GM18907 (cell line): ENCODE measurements at regions not wholly inside any gene's neighbourhood (a gene's known extent, or its start where the extent isn't known, plus 50 kb on each side); places are given as distances from the start of the nearest gene placed in this dataset.

Experiments used
- ATAC-seq: cut with Tn5 transposase; IDR thresholded peaks from one replicate; pipeline ENCODE4 v1.9.1; 2021; ENCODE audit warnings: mild to moderate bottlenecking, moderate library complexity; ENCODE audit not compliant: unreplicated experiment

DNA sequence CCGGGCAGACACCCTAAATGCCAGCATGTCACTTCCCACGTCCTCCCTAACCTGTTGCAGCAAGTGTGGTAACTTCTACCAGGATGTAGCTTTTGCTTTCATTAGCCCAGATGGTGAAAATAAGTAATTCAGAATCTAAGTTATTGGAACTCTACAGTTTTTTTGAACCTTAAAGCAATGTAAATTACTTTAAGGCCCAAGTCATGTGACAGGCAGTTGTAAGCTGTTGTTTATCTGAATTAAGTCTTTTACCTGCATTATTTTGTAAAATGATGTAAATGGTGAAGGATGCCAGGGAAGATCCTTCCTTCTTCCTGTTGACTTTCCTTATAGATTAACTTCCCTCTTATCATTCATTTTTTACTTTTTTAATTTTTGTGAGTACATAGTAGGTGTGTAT is 670.2 kb downstream of the SEMA5A start:
- no peak for ATAC-seq

GRCh38 chr5:8879248-8879647 is 666.6 kb downstream of the SEMA5A start:
- peak; percentile 83 for ATAC-seq

DNA sequence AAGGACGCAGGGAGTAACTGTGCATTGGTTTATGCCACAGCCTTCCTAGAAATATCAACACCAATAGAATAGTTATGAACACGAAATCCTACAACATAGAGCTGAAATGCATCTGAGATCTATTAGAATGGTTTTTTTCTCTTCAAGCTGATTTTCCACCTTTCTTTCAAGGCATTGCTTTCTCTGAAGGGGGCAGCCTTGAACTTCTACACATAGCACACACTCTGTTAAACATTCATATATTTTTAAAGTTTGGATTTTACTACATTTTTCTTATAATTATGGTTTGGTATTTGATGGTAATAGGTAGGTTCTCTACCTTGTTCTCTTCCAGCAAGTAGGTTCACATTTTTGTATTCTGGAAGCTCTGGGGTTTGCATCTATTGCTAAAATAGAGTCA is 661.8 kb downstream of the SEMA5A start:
- ATAC-seq = no peak

DNA sequence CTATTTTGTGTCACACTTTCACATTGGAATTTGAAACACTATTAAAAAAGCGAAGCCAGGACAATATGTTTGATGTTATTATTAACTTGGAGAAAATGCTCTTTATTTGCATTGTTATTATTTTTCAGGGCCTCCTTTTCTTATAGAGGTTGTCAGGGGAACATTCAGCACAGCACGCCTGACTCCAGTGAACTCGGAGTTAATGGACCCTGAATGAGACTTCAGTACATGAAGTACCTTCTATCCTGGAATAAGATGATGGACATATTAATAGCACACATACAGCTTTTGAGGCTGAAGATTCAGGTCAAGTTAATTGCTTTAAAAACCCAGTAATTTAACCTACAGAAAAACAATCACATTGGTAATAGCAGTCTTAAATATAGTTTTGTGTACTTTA is 652.9 kb downstream of the SEMA5A start:
- ATAC-seq = no peak

DNA sequence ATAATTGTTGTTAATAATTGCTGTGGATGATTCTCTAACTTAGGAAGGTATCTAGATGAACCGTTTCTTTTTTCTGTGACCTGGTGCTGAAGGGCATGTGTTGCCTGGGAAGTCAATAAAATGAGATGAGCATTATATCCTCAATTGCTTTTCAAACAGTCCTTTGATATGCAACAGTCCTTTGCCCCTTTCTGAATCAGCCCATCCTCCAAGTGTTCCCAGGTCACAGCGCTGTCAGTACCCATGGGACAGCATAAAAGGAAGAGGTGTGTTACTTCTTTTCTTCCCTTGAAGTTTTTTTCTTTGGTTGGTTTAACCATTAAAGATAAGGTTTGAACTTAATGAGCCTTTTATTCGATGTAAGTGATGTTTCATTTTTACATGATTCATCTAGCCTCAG is 651.8 kb downstream of the SEMA5A start:
- ATAC-seq = no peak

DNA sequence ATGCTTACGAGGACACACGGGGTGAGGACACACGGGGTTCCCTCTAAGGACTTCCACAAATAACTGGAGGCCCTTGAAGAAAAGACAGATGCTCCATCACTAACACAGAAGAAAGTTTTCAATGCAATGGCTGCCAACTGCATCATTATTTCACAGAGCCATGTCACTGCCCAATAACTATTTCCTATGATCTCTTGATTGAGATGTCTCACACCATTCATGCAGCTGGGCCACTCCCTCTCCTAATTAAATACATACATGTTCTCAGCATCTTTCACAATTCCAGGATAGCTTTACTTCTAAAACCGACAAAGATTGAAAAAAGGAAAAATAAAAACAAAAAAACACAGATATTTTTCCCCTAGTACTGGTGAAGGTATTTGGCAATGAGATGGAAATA is 650.8 kb downstream of the SEMA5A start:
- ATAC-seq = no peak

DNA sequence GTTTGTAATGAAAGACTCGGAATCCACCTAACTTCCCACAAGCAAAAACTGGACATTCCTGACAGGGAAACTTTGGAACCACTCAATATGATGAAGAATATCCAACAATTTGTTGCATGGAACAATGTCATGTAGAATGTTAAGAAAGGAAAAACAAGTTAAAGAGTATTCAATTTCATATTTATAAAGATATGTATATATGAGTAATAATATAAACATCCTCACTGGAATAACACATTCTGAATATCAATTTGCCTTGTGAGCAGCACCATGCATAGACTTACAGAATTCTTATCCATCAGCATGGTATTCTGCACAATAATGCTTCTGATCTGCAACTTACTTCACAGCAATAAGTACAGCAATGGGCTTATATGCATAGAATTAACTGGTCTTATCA is 650.3 kb downstream of the SEMA5A start:
- ATAC-seq = no peak

GRCh38 chr5:8897316-8897715 is 648.6 kb downstream of the SEMA5A start:
- ATAC-seq = no peak

- no peak for ATAC-seq
Measured at GRCh38 chr5:8905021-8905420, 640.9 kb downstream of the SEMA5A start.

- no peak for ATAC-seq
Measured at GRCh38 chr5:8906303-8906967, 639.4 kb downstream of the SEMA5A start.

DNA sequence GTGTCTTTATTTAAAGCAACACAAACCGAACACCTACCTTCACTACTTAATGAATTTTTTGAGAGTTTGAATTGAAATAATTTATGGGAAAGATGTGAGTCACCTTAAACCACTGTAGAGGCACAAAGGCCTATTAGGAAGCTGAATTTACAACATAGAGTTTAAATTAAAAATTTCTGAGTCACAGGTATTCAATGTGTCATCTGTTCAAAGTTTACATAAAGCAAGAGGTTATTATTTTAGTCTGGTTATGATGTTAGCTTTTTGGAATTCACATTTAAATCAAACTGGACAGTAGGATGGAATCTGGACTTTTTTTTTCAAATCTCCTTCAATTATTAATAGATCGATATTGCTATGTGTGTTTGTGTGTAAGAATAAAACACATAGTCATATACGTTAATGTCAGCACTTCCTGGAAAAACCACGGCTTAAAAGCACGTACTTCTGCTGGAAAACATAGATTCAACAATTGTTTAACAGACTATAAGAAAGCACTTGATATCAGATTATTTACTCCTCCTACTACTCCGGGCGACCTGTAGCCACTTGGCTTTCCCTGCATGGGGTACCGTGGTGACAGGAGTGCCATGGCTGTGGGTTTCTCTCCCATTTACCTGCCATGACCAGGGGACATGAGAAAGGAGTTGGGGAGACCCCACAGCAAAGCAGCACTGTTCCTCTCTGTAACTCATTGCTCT is 638.6 kb downstream of the SEMA5A start:
- ATAC-seq = no peak

- ATAC-seq = peak; percentile 93
Measured at GRCh38 chr5:8908055-8908683, 637.7 kb downstream of the SEMA5A start.

DNA sequence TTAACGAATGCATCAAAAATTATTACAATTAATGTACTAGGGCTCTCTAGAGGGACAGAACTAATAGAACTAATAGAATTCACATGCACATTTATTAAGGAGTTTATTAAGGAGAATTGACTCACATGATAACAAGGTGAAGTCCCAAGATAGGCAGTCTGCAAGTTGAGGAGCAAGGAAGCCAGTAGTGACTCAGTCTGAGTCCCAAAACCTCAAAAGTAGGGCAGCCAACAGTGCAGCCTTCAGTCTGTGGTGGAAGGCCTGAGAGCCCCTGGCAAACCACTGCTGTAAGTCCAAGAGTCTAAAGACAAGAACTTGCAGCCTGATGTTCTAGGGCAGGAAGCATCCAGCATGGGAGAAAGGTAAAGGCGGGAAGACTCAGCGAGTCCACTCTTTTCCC is 633.8 kb downstream of the SEMA5A start:
- no peak for ATAC-seq

DNA sequence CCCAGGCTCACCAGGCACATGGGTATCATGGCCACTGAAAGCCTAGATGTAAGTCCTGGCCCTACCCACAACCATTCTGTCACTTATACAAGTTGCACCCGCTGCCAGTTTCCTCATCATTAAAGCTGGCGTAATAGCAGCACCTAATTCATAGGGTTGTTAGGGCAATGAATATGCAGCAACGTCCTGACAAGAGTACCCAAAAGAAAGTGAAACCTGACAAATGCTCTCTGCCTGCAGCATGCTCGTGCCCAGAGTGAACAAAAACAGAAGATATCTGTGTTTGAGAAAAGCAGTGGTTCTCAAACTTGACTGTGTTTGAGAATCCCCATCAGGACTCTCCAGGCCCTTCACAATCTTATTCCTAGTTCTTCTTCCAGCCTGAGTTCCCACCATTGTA is 632.4 kb downstream of the SEMA5A start:
- no peak for ATAC-seq

DNA sequence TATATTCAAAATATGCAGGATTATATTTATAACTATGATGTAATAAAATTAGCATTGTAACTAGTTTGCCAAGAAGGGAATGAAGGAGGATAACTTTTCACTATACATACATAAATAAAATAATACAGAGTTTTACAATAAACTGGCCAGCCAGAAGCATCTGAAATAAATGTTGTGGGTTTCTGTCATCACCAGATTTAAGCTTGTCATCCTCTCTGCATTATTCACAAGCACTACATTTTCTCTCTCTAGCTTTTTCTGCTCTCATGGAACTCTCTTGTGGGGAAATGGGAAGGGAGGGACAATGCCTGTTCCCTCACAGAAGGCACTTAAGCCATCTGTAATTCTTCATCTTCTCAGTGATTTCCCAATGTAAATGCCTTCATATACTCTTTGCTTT is 626.8 kb downstream of the SEMA5A start:
- ATAC-seq = no peak

- no peak for ATAC-seq
Measured at GRCh38 chr5:8923526-8923925, 622.3 kb downstream of the SEMA5A start.

DNA sequence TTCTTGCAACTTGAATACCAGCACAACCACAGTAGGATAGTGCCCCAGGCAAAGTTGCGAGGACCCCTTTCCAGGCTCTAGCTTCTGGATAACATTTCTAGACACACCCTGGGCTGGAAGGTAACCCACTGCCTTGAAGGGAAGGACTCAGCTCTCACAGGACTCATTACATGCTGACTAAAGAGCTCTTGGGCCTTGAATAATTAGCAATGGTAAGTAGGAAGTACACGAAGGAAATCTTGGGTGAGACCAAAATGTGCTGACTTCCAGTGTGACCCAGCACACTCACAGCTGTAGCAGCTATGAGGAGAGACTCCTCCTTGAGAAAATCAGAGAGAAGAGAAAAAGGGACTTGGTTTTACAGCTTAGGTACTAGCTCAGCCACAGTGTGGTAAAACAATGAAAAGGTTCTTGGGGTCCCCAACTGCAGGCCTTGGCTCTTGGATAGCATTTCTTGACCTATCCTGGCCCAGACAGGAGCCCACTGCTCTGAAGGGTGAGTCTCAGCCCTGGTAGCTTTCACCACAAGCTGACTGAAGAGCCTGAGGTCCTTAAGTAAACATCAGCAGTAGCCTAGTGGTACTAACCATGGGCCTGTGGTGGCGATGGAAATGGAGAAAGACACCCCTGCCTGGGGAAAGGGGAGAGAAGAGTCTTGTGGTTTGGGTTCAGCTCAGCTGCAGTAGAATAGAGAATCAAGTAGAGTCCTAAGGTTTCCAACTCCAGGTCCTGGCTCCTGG is 621.7 kb downstream of the SEMA5A start:
- ATAC-seq = no peak

DNA sequence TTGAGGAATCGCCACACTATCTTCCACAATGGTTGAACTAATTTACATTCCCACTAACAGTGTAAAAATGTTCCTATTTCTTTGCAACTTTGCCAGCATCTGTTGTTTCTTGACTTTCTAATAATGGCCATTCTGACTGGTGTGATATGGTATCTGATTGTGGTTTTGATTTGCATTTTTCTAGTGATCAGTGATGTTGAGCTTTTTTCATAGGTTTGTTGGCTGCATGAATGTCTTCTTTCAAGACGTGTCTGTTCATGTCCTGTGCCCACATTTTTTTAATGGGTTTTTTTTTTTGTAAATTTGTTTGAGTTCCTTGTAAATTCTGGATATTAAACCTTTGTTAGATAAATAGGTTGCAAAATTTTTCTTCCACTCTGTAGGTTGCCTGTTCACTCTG is 615.9 kb downstream of the SEMA5A start:
- no peak for ATAC-seq

DNA sequence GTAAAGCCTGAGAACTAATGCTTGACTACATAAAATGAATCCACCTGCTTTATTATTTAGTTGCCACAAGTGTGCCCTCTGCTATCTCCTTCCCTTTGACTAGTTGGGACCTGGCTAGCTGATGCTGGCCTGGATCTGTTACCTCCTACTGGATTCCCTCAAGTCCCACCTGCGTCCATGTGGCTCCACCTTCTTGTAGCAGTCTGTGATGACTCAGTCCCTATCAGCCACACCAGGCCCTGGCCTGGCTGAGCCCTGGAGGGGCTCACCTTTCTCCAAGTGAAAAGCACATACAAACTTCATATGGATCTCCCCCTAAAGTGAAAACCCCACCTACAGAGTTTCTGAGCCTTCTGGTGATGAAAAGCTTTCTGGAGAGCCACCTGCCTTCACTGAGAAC is 611.4 kb downstream of the SEMA5A start:
- no peak for ATAC-seq

- no peak for ATAC-seq
Measured at GRCh38 chr5:8940934-8941333, 604.9 kb downstream of the SEMA5A start.

DNA sequence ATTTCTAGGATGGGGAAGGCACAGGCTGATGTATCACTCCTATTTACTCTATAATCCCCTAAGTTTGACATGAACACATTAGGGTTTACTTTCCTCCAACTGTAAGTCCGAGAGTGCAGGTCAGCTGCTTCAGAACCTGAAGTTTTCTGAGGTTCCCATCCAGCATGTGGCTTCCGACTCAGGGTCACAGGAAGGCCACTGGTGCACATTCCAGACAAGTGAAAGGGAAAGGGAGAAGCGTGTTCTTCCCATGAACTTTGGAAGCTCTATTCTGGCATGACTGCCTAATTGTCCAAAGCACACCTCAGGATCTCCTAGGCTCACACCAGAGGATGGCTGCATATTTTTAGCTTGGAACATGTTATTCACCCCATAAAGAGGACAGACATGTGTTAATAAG is 602.6 kb downstream of the SEMA5A start:
- no peak for ATAC-seq

- ATAC-seq = no peak
Measured at GRCh38 chr5:8944005-8944404, 601.9 kb downstream of the SEMA5A start.
